GM18520 (cell line): ENCODE measurements at regions not wholly inside any gene's neighbourhood (a gene's known extent, or its start where the extent isn't known, plus 50 kb on each side); places are given as distances from the start of the nearest gene placed in this dataset.

Source experiments
- ATAC-seq: cut with Tn5 transposase; IDR thresholded peaks from one replicate; pipeline ENCODE4 v1.9.1; 2021; ENCODE audit not compliant: unreplicated experiment

- no peak for ATAC-seq
These were observed 258.9 kb upstream of the CXCR4 start for GRCh38 chr2:136376798-136377211.

- ATAC-seq = no peak
These were observed 258.3 kb upstream of the CXCR4 start for GRCh38 chr2:136376211-136376610.

- ATAC-seq = peak; percentile 59
These were observed 257.3 kb upstream of the CXCR4 start for GRCh38 chr2:136375017-136375901.

GRCh38 chr2:136373841-136374240, 255.9 kb upstream of the CXCR4 start:
- no peak for ATAC-seq

- no peak for ATAC-seq
These were observed 255.1 kb upstream of the CXCR4 start for GRCh38 chr2:136373029-136373428.

- ATAC-seq = no peak
These were observed 246.0 kb upstream of the CXCR4 start for GRCh38 chr2:136363900-136364299.

GRCh38 chr2:136363470-136363869, 245.5 kb upstream of the CXCR4 start:
- no peak for ATAC-seq

GRCh38 chr2:136362676-136363390, 244.9 kb upstream of the CXCR4 start:
- ATAC-seq = peak; percentile 98

- ATAC-seq = no peak
These were observed 243.6 kb upstream of the CXCR4 start for GRCh38 chr2:136361521-136361920.

- ATAC-seq = no peak
These were observed 242.8 kb upstream of the CXCR4 start for GRCh38 chr2:136360790-136361189.

GRCh38 chr2:136359121-136359965, 241.4 kb upstream of the CXCR4 start:
- ATAC-seq = no peak

- no peak for ATAC-seq
These were observed 240.6 kb upstream of the CXCR4 start for GRCh38 chr2:136358576-136358975.

- no peak for ATAC-seq
These were observed 239.0 kb upstream of the CXCR4 start for GRCh38 chr2:136357007-136357380.

- no peak for ATAC-seq
These were observed 238.4 kb upstream of the CXCR4 start for GRCh38 chr2:136356125-136357006.

GRCh38 chr2:136351684-136352083, 233.7 kb upstream of the CXCR4 start:
- ATAC-seq = no peak

- no peak for ATAC-seq
These were observed 230.0 kb upstream of the CXCR4 start for GRCh38 chr2:136347981-136348380.

- no peak for ATAC-seq
These were observed 226.4 kb upstream of the CXCR4 start for GRCh38 chr2:136344339-136344738.

GRCh38 chr2:136342138-136342537, 224.2 kb upstream of the CXCR4 start:
- no peak for ATAC-seq

- ATAC-seq = no peak
These were observed 217.0 kb upstream of the CXCR4 start for GRCh38 chr2:136334967-136335366.

GRCh38 chr2:136332436-136333095, 214.6 kb upstream of the CXCR4 start:
- ATAC-seq = no peak
